Activated naive CD8-positive, alpha-beta T cell treated with anti-CD3 and anti-CD28 coated beads, Interleukin-2, amount 10 ng/mL, durations not matched to agents 7 days and 5 days (primary cell): ENCODE measurements at regions not wholly inside any gene's neighbourhood (a gene's known extent, or its start where the extent isn't known, plus 50 kb on each side); places are given as distances from the start of the nearest gene placed in this dataset.

ENCODE experiments used
- ATAC-seq: fragments of 150-1000 bp; cut with Tn5 transposase; one replicate; pipeline ENCODE4 v1.10.0; 2021; ENCODE audit warnings: low read depth, moderate library complexity
- POLR2A ChIA-PET: fragments of 350-600 bp; sonication (Branson Sonifier 250); formaldehyde crosslinking; loops from one replicate; lab custom pipeline; 2021; ENCODE audit warnings: antibody characterized with exemption; lab: Charles Lee
- DNase-seq: peaks from one replicate; pipeline ENCODE4 v3.0.0; 2021
- H3K27ac Mint-ChIP-seq: one replicate; pipeline ENCODE4 v1.8.0; 2022; ENCODE audit warnings: mild to moderate bottlenecking, mixed read lengths
- H3K27me3 Mint-ChIP-seq: one replicate; pipeline ENCODE4 v1.8.0; 2022; ENCODE audit warnings: mild to moderate bottlenecking, moderate library complexity, mixed read lengths
- H3K36me3 Mint-ChIP-seq: one replicate; pipeline ENCODE4 v1.8.0; 2021; ENCODE audit warnings: mild to moderate bottlenecking, mixed read lengths
- H3K4me1 Mint-ChIP-seq: one replicate; pipeline ENCODE4 v1.8.0; 2021; ENCODE audit warnings: mixed read lengths
- H3K4me3 Mint-ChIP-seq: one replicate; pipeline ENCODE4 v1.8.0; 2022; ENCODE audit warnings: mild to moderate bottlenecking, moderate library complexity, mixed read lengths
- H3K9me3 Mint-ChIP-seq: one replicate; pipeline ENCODE4 v1.8.0; 2021; ENCODE audit warnings: mixed read lengths

DNA sequence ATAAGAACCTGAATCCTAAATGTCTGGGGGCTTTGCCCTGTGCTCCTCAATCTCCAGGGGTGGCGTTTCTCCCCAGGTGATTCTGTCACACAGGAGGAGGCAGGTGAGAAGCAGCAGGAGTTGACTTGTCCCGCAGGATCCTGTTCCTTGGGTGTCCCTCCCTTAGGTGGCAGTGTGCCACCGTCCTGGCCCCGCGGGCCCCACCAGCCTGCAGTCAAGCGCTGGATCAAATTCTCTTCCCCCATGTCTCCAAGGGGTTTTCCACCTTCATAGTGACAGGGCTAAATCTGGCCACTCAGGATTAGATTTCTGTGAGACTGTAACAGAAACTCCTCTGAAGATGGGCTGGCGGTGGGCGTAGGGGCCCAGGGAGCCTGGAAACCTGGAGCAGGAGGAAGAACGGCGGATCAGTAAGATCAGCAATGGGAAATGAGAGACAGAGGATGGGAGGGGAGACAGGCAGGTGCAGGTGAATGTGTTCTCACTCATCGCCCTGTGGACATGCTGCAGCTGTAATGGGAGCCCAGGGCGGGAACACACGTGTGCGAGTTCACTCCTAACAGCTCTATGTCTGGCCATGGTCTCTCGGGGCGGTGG lies 329.2 kb upstream of the COBL start:
- DNase-seq (no peak), ATAC-seq (no peak)
- Mint-ChIP-seq H3K4me1 (no peaks in the 10 kb centered on the region), H3K27ac (no peak overlapping the region), H3K9me3 (no peaks in the 10 kb centered on the region), H3K36me3 (no peaks in the 10 kb centered on the region), H3K4me3 (no peak overlapping the region), H3K27me3 (no peaks in the 10 kb centered on the region)
- POLR2A ChIA-PET, result no interaction called here

DNA sequence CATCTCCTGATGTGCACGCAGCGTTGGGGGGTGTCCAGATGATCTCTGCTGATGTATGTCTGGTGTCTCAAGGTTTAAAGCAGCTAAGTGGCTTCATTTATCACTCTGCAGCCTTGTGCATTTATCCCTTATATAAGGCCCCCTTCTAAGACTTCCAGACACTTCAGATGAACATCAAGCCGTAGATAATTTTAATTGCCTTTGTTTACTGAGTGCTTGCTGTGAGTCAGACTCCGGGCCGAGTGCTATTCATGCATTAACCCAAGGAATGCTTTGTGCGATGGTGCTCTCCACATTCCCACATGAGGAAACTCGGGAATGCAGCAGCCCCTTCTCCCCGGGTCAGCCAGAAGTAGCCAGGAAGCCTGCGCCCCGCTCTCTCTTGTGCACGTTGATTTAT lies 328.6 kb upstream of the COBL start:
- Mint-ChIP-seq H3K36me3 (no peaks in the 10 kb centered on the region), H3K27me3 (no peaks in the 10 kb centered on the region), H3K4me1 (no peaks in the 10 kb centered on the region), H3K9me3 (no peaks in the 10 kb centered on the region), H3K27ac (no peak overlapping the region), H3K4me3 (no peak overlapping the region)
- ATAC-seq, result no peak
- POLR2A ChIA-PET, result no interaction called here
- no peak for DNase-seq

DNA sequence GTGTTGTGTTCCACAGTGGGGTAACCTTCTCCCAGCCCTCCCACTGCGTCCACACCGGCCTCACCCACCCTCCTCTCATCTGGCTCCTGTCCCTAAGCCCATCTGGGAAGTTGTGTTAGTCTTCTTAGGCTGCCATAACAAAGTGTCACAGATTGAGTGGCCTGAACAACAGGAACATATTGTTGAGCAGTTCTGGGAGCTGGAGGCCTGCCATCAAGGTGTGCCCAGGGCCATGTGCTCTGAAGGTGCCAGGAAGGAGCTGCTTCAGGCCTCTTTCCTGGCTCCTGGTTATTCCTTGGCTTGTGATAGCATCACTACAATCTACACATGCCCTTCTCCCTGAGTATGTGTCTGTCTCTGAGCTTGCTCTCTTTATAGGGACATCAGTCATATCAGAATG lies 327.6 kb upstream of the COBL start:
- POLR2A ChIA-PET, result no interaction called here
- no peaks in the 10 kb centered on the region for H3K27me3 Mint-ChIP-seq
- no peaks in the 10 kb centered on the region for H3K4me1 Mint-ChIP-seq
- ATAC-seq (no peak), DNase-seq (no peak)
- H3K27ac Mint-ChIP-seq, result no peak overlapping the region
- no peak overlapping the region for H3K4me3 Mint-ChIP-seq
- H3K36me3 Mint-ChIP-seq, result no peaks in the 10 kb centered on the region
- H3K9me3 Mint-ChIP-seq, result no peaks in the 10 kb centered on the region

DNA sequence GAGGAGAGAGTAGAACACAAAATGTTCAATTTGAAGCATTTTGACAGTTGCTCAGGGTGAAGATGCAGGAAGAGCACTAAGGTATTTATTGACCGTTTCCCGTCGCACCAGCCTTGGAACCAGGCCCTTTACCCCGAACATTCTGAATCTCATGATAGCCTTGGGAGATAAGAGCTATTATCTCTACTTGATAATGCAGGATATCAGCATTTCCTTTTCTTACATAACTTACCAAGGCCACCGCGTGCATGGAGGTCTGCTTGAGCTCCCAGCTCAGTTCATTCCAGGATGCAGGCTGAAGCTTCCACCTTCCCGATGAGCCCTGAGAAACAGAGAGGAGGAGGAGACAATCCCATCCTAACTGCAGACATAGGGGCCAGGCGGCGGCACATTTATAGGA lies 324.2 kb upstream of the COBL start:
- POLR2A ChIA-PET, result no interaction called here
- Mint-ChIP-seq H3K27me3 (no peaks in the 10 kb centered on the region), H3K9me3 (no peaks in the 10 kb centered on the region), H3K27ac (no peak overlapping the region), H3K4me3 (no peak overlapping the region), H3K4me1 (no peaks in the 10 kb centered on the region), H3K36me3 (no peaks in the 10 kb centered on the region)
- DNase-seq (no peak), ATAC-seq (no peak)

DNA sequence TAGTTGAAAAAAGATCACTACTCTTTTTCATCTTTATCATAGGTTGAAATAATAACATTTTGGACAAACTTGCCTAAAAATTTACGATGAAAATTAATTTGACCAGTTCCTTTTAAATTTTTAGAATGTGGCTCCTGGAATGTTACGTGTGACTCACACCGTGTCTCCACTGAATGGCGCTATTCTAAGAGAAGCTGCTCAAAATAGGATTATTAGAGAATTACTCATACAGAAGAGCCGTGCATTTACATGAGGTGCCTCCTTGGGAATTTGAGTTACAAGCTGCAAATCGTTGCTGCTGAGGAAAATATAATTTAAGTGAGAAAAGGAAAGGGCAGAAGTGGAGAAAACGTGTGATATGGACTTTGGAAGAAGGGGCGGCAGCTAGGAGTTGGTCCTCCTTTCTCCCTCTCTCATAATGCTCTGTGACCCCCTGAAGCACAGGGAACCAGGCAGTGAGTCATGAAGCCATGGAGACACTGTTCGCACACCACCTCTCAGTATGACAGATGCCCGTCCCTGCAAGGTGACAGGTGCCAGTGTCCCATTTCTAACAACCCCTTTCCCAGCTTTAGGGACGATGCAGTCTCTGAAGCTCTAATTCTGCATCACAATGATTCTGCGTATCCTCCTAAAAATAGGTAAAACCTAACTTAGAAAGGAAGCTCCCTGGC lies 323.2 kb upstream of the COBL start:
- H3K27ac Mint-ChIP-seq, result no peak overlapping the region
- POLR2A ChIA-PET, result no interaction called here
- H3K27me3 Mint-ChIP-seq, result no peaks in the 10 kb centered on the region
- no peak overlapping the region for H3K4me3 Mint-ChIP-seq
- H3K9me3 Mint-ChIP-seq, result no peaks in the 10 kb centered on the region
- no peaks in the 10 kb centered on the region for H3K36me3 Mint-ChIP-seq
- no peak for ATAC-seq
- H3K4me1 Mint-ChIP-seq, result no peaks in the 10 kb centered on the region
- no peak for DNase-seq

DNA sequence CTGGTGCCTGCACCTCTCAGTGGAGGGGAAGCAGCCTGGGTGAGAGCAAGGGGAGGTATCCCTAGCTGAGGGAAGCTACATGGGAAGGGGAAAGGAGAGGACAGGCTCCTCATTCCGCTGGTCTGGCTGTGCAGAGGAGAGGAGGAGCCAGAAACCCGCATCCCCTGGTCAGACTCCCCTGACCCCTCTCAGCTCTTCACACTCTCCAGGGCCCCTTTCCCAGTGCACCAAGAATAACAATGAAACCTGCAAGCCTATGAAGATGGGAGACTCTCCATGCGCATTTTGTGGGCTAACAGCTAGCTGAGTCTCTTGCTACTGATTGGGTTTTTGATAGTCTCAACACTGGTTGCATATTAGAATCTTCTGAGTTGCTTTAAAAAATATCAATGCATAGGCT lies 319.9 kb upstream of the COBL start:
- ATAC-seq (no peak), DNase-seq (no peak)
- POLR2A ChIA-PET, result no interaction called here
- Mint-ChIP-seq H3K27me3 (no peaks in the 10 kb centered on the region), H3K27ac (no peak overlapping the region), H3K9me3 (peaks cover 1% of the 10 kb centered on the region), H3K36me3 (no peaks in the 10 kb centered on the region), H3K4me3 (no peak overlapping the region), H3K4me1 (no peaks in the 10 kb centered on the region)

DNA sequence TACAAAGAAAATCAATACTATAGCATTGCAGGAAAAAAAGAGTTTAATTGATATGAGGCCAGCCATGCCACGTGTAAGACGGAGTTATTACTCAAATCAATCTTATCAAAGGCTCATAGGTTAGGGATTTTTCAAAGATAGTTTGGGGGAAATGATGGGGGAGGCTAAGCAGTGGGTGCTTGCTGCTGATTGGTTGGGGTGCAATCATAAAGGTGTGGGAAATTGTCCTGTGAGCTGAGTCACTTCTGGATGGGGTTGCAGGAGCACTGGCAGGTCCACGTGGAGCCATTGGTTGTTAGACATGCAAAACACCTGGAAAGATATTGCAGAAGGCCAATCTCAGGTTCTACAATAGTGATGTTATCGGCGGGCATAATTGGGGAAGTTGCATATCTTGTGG lies 319.2 kb upstream of the COBL start:
- ATAC-seq (no peak), DNase-seq (no peak)
- Mint-ChIP-seq H3K27ac (no peak overlapping the region), H3K36me3 (no peaks in the 10 kb centered on the region), H3K4me3 (no peak overlapping the region), H3K27me3 (no peaks in the 10 kb centered on the region), H3K9me3 (peaks cover 1% of the 10 kb centered on the region), H3K4me1 (no peaks in the 10 kb centered on the region)
- POLR2A ChIA-PET, result no interaction called here

DNA sequence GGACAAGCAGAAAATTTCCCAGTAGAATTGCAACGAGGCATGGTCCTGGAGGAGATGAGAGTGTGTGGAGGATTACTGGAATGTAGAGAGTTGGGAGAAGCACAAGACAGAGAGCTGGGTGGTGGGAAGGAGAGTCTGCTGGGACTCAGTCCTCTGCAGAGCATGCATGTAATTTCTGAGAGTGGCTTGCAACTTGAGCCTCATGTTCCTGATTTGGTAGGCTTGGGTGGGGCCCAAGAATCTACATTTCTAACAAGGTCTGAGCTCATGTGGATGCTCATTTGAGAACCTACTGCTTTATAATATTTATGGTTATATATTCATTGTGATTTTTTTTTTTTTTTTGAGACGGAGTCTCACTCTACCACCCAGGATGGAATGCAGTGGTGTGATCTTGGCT lies 317.9 kb upstream of the COBL start:
- DNase-seq (no peak), ATAC-seq (no peak)
- POLR2A ChIA-PET, result no interaction called here
- Mint-ChIP-seq H3K27ac (no peak overlapping the region), H3K4me3 (no peak overlapping the region), H3K36me3 (no peaks in the 10 kb centered on the region), H3K4me1 (no peaks in the 10 kb centered on the region), H3K9me3 (peaks cover 1% of the 10 kb centered on the region), H3K27me3 (no peaks in the 10 kb centered on the region)

DNA sequence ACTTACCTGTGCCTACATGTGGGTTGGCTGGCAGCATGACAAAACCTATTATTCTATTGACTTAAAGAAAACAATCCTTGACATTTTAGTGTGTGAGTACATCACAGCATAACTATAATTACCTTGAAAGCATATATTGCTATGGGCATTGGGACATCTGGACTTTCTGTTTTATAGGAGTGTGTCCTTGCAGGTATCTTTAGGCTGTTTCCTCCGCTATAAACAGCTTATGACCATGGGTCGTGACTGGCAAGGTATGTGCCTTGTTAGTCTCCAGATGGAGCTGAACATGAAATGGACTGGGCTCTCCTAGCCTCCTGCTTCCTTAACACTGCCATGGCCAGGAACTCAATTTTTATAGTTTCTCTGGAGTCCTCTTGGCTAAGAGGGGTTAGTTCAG lies 317.4 kb upstream of the COBL start:
- DNase-seq (no peak), ATAC-seq (no peak)
- no peak overlapping the region for H3K27ac Mint-ChIP-seq
- H3K4me1 Mint-ChIP-seq, result no peaks in the 10 kb centered on the region
- peaks cover 1% of the 10 kb centered on the region for H3K9me3 Mint-ChIP-seq
- no peaks in the 10 kb centered on the region for H3K36me3 Mint-ChIP-seq
- H3K27me3 Mint-ChIP-seq, result no peaks in the 10 kb centered on the region
- no peak overlapping the region for H3K4me3 Mint-ChIP-seq
- POLR2A ChIA-PET, result no interaction called here

DNA sequence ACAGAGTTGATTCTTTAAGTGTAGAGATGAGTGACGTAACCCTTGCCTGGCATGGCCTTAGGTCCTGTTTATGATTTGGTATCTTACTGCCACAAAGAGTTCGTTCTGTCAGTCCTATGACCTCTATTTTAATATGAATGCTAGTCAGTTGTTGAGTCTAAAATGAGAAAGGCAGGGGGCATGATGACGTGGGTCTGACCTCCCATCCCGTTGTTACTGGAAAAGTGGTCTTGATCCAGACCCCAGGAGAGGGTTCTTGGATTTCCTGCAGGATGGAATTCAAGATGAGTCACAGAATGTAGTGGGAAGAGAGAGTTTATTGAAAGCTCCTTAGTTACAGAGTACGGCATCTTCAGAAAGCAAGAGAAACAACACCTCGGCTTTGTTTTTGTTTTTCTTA lies 317.0 kb upstream of the COBL start:
- Mint-ChIP-seq H3K27me3 (no peaks in the 10 kb centered on the region), H3K9me3 (peaks cover 1% of the 10 kb centered on the region), H3K4me1 (no peaks in the 10 kb centered on the region), H3K27ac (no peak overlapping the region), H3K4me3 (no peak overlapping the region), H3K36me3 (no peaks in the 10 kb centered on the region)
- ATAC-seq, result no peak
- POLR2A ChIA-PET, result no interaction called here
- no peak for DNase-seq

DNA sequence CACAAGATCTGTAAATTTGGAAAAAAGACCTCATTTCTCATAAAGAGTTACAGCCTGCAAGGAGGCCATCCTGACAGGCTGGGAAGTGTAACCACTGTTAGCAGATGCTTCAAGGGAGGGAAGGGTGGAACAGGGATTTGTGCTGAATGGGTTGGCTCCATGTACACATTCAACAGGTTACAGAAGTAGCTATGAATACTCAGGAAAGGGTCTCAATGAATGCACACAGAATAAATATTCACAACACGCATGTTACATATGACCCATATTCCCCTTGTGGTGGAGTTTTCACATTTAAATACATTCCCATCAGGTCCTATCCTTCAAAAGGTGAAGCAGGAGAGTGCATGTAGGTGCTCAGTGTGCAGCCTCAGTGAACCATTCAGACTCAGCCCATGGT lies 316.4 kb upstream of the COBL start:
- Mint-ChIP-seq H3K27me3 (no peaks in the 10 kb centered on the region), H3K36me3 (no peaks in the 10 kb centered on the region), H3K4me1 (no peaks in the 10 kb centered on the region), H3K4me3 (no peak overlapping the region), H3K9me3 (peaks cover 1% of the 10 kb centered on the region), H3K27ac (no peak overlapping the region)
- no peak for DNase-seq
- no peak for ATAC-seq
- POLR2A ChIA-PET, result no interaction called here

DNA sequence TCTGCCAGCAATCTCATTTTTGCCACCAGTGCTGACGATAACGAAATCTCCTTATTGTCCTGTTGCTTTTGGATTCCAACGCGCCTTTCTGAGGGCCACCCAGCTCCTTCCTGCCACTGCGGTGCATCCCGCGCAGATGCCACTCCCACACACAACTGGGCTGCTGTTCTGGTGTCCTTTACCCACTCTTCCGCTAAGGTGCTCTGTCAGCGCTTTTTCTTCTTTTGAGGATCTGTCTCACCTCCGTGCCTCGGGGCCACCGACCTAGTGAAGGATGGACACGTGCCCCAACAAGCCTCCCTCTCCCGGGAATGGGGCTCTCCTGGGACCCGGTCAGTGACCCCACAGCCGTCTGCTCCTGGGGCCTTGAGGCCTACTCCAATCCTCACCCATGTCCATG lies 314.3 kb upstream of the COBL start:
- Mint-ChIP-seq H3K36me3 (no peaks in the 10 kb centered on the region), H3K4me3 (no peak overlapping the region), H3K4me1 (no peaks in the 10 kb centered on the region), H3K9me3 (peaks cover 1% of the 10 kb centered on the region), H3K27ac (no peak overlapping the region), H3K27me3 (no peaks in the 10 kb centered on the region)
- POLR2A ChIA-PET, result no interaction called here
- ATAC-seq (no peak), DNase-seq (no peak)

DNA sequence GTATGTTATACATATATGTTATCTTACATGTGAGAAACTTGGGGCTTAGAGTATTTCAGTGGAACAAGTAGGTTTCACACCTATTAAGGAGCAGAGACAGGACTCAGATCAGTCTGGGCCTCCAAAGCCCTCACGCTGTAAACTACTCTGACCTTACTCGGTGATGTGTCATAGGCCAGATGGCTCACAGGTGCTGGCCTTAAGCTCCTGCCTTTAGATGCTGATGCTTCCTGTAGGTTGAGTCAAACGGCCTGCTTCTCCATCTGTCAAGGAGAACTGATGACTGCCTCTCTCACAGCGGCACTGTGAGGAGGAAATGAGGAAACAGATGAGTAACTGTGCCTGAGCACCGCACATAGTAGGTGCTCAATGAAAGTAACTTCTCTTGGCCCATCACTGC lies 312.6 kb upstream of the COBL start:
- DNase-seq (no peak), ATAC-seq (no peak)
- H3K4me1 Mint-ChIP-seq, result no peaks in the 10 kb centered on the region
- no peak overlapping the region for H3K27ac Mint-ChIP-seq
- H3K9me3 Mint-ChIP-seq, result peaks cover 1% of the 10 kb centered on the region
- H3K36me3 Mint-ChIP-seq, result no peaks in the 10 kb centered on the region
- no peaks in the 10 kb centered on the region for H3K27me3 Mint-ChIP-seq
- no peak overlapping the region for H3K4me3 Mint-ChIP-seq
- POLR2A ChIA-PET, result no interaction called here

DNA sequence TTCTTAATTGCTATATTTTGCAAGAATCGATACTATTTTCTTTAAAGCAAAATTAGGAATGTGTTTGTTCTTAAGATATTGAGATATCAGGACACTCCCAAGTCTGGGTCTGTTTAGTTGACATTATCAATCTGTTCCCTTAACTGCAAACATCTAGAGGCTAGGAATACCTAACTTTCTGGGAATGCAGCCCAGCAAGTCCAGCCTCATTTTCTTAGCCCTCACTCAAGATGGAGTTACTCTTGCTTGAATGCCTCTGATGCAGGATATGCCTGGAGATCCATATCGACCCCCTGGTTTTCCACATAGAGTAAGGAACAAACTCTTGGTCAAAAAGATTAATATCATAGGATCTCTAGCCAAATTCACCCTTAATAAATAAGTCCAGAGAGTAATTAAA lies 305.3 kb upstream of the COBL start:
- Mint-ChIP-seq H3K36me3 (no peaks in the 10 kb centered on the region), H3K27ac (no peak overlapping the region), H3K9me3 (peaks cover 3% of the 10 kb centered on the region), H3K4me1 (no peaks in the 10 kb centered on the region), H3K4me3 (no peak overlapping the region), H3K27me3 (peaks cover 2% of the 10 kb centered on the region)
- DNase-seq, result no peak
- POLR2A ChIA-PET, result no interaction called here
- ATAC-seq, result no peak

DNA sequence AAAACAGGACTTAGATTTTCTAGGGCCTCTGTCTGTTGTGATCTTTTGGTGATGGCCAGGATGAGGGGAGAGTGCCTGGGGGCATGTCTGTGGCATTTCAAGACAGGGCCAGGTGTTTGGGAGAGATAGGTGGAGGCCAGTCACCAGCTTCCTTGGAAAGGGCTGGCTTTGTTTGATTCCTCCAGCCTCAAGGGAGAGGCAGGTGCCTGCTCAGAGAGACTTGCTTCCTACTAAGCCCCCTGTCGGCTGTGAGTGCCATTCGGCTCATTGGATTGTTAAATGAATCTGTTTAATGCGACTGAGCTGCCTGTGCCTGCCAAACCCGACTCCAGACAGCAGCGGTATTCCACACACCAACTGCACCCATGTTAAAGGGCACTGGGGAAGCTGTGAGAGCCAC lies 304.1 kb upstream of the COBL start:
- H3K9me3 Mint-ChIP-seq, result peaks cover 3% of the 10 kb centered on the region
- no peaks in the 10 kb centered on the region for H3K4me1 Mint-ChIP-seq
- H3K27ac Mint-ChIP-seq, result no peak overlapping the region
- DNase-seq (no peak), ATAC-seq (no peak)
- no peak overlapping the region for H3K4me3 Mint-ChIP-seq
- no peaks in the 10 kb centered on the region for H3K36me3 Mint-ChIP-seq
- H3K27me3 Mint-ChIP-seq, result peaks cover 2% of the 10 kb centered on the region
- POLR2A ChIA-PET, result no interaction called here
